OCI-LY1 (cell line): ENCODE measurements at regions not wholly inside any gene's neighbourhood (a gene's known extent, or its start where the extent isn't known, plus 50 kb on each side); places are given as distances from the start of the nearest gene placed in this dataset.
"Not testable (repeated sequence)": the region's sequence is repeated elsewhere in the genome, so short reads cannot be mapped to it uniquely, and the experiment has no call there.

Experiments used
- H2AFZ ChIP-seq: fragments of 200-600 bp; sonication (generic), shearing (Covaris generic); 2 replicates; pipeline ENCODE4 v1.6.0; 2014; ENCODE audit warnings: antibody characterized with exemption, mild to moderate bottlenecking, low read length
- H3F3A ChIP-seq: fragments of 200-600 bp; sonication (generic), shearing (Covaris generic); 2 replicates; pipeline ENCODE4 v1.6.0; 2014; ENCODE audit warnings: mild to moderate bottlenecking, antibody characterized with exemption, low read length, moderate library complexity; ENCODE audit not compliant: insufficient read depth
- H3K27ac ChIP-seq: fragments of 200-600 bp; sonication (generic); 2 replicates; pipeline ENCODE4 v1.5.1; 2014; ENCODE audit warnings: low read length, mixed run types, mild to moderate bottlenecking, low read depth; ENCODE audit not compliant: poor library complexity, severe bottlenecking
- H3K27me3 ChIP-seq: fragments of 200-600 bp; sonication (generic); 2 replicates; pipeline ENCODE4 v1.6.0; 2014; ENCODE audit warnings: antibody characterized with exemption, mild to moderate bottlenecking, low read length, moderate library complexity; ENCODE audit not compliant: insufficient read depth
- H3K36me3 ChIP-seq: fragments of 200-600 bp; sonication (generic); 2 replicates; pipeline ENCODE4 v1.6.1; 2014; ENCODE audit warnings: mild to moderate bottlenecking, antibody characterized with exemption, low read length, moderate library complexity, mixed read lengths; ENCODE audit not compliant: insufficient read depth
- H3K4me1 ChIP-seq: fragments of 200-600 bp; sonication (generic); 2 replicates; pipeline ENCODE4 v1.5.1; 2014; ENCODE audit warnings: mild to moderate bottlenecking, low read length, moderate library complexity; ENCODE audit not compliant: insufficient read depth, severe bottlenecking
- H3K4me2 ChIP-seq: fragments of 200-600 bp; sonication (generic), shearing (Covaris generic); 2 replicates; pipeline ENCODE4 v1.6.1; 2014; ENCODE audit warnings: low read length
- H3K4me3 ChIP-seq: fragments of 200-600 bp; sonication (generic); 2 replicates; pipeline ENCODE4 v1.5.1; 2014; ENCODE audit warnings: low read length, low read depth, mild to moderate bottlenecking, mixed read lengths; ENCODE audit not compliant: poor library complexity, severe bottlenecking
- H3K79me2 ChIP-seq: fragments of 200-600 bp; shearing (Covaris generic); 2 replicates; pipeline ENCODE4 v1.6.1; 2016; ENCODE audit warnings: mixed run types, low read length, mixed read lengths; ENCODE audit not compliant: insufficient read depth
- H3K9ac ChIP-seq: fragments of 200-600 bp; sonication (generic), shearing (Covaris generic); 2 replicates; pipeline ENCODE4 v1.6.1; 2014; ENCODE audit warnings: mild to moderate bottlenecking, low read length, mixed read lengths
- H3K9me2 ChIP-seq: fragments of 200-600 bp; sonication (generic), shearing (Covaris generic); 2 replicates; pipeline ENCODE4 v1.6.1; 2014; ENCODE audit warnings: low read depth, mild to moderate bottlenecking, low read length, mixed read lengths
- H3K9me3 ChIP-seq: fragments of 200-600 bp; shearing (Covaris generic); 2 replicates; pipeline ENCODE4 v1.6.1; 2014; ENCODE audit warnings: low read length, mixed read lengths
- H4K20me1 ChIP-seq: fragments of 200-600 bp; sonication (generic), shearing (Covaris generic); 2 replicates; pipeline ENCODE4 v1.6.0; 2016; ENCODE audit warnings: mild to moderate bottlenecking, low read length; ENCODE audit not compliant: insufficient read depth
- CTCF ChIP-seq: fragments of 200-600 bp; sonication (generic), shearing (Covaris generic); IDR thresholded peaks from 2 replicates; pipeline ENCODE4 v1.5.1; 2017; ENCODE audit warnings: mild to moderate bottlenecking, antibody characterized with exemption, low read length, moderate library complexity, mixed read lengths
- EZH2 ChIP-seq: fragments of 200-600 bp; sonication (generic), shearing (Covaris generic); IDR thresholded peaks from 2 replicates; pipeline ENCODE4 v1.8.0; 2017; ENCODE audit warnings: borderline replicate concordance, mixed run types, mild to moderate bottlenecking, antibody characterized with exemption, low read length, moderate library complexity, mixed read lengths

GRCh38 chr6:51214442-51214841 lies 395.8 kb downstream of the TFAP2B start:
- no peak overlapping the region for H3K27ac ChIP-seq
- H3K79me2 ChIP-seq, result no peaks in the 10 kb centered on the region
- H2AFZ ChIP-seq, result no peak overlapping the region
- no peaks in the 10 kb centered on the region for H3F3A ChIP-seq
- H3K4me2 ChIP-seq, result no peak overlapping the region
- TF ChIP-seq EZH2 (no peak), CTCF (no peak)
- no peaks in the 10 kb centered on the region for H3K9me2 ChIP-seq
- no peaks in the 10 kb centered on the region for H3K27me3 ChIP-seq
- H3K4me1 ChIP-seq, result no peaks in the 10 kb centered on the region
- no peak overlapping the region for H3K9ac ChIP-seq
- H3K4me3 ChIP-seq, result no peak overlapping the region
- H3K9me3 ChIP-seq, result no peaks in the 10 kb centered on the region
- H3K36me3 ChIP-seq, result no peaks in the 10 kb centered on the region
- no peaks in the 10 kb centered on the region for H4K20me1 ChIP-seq

DNA sequence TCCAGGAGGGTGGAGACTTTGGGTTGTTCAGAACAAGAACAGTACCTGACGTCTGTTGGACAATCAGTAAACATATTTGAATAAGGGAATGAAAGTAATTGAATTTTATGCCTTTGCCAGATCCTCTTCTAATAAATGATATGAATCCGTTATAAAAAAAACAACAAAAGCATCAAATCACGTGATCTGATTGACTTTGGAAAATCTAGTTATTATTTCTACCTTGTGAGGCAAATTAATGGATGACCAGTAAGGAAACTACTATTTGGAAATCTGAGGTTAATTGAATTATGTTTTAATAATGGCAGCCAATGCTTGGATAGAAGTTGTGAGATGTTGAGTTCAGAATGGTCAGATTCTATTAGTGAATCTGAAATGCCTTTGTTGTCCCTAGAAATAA lies 399.5 kb downstream of the TFAP2B start:
- H3K27me3 ChIP-seq, result no peaks in the 10 kb centered on the region
- H4K20me1 ChIP-seq, result no peaks in the 10 kb centered on the region
- H3K79me2 ChIP-seq, result no peaks in the 10 kb centered on the region
- no peaks in the 10 kb centered on the region for H3K36me3 ChIP-seq
- H3K4me3 ChIP-seq, result no peak overlapping the region
- H3K4me2 ChIP-seq, result no peak overlapping the region
- no peak overlapping the region for H3K9ac ChIP-seq
- TF ChIP-seq CTCF, result no peak
- TF ChIP-seq EZH2, result no peak
- H3K4me1 ChIP-seq, result no peaks in the 10 kb centered on the region
- H3F3A ChIP-seq, result no peaks in the 10 kb centered on the region
- H3K9me2 ChIP-seq, result no peaks in the 10 kb centered on the region
- no peak overlapping the region for H2AFZ ChIP-seq
- H3K27ac ChIP-seq, result no peak overlapping the region
- no peaks in the 10 kb centered on the region for H3K9me3 ChIP-seq

GRCh38 chr6:51224580-51225240 lies 406.0 kb downstream of the TFAP2B start:
- H3K27ac ChIP-seq, H3K9me2 ChIP-seq, H4K20me1 ChIP-seq, H3K36me3 ChIP-seq, H2AFZ ChIP-seq, H3K4me2 ChIP-seq, H3K4me3 ChIP-seq, H3K9me3 ChIP-seq, H3K9ac ChIP-seq, H3K27me3 ChIP-seq, H3F3A ChIP-seq, H3K4me1 ChIP-seq, H3K79me2 ChIP-seq: not testable (repeated sequence)

DNA sequence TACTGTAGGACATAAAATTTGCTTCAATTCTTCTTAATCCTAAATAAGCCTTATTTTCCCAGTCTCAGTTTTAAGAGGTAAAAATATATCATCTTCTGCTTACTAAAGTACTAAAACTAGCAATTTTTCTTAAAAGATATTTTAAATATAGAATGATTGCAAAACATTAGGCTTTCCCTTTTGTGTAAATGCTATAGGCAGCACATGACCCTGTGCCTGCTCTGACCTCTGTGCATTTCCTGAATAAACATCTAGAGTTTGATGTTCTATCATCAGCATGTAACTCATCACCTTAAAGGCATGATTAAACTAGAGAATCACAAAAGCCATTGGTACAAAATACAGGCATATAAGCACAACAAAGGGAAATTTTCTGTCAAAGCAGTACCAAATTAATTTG lies 422.7 kb downstream of the TFAP2B start:
- Histone ChIP-seq H3K9ac (no peak overlapping the region), H3K79me2 (no peaks in the 10 kb centered on the region), H3K27me3 (no peaks in the 10 kb centered on the region), H3K4me2 (no peak overlapping the region), H3F3A (no peaks in the 10 kb centered on the region), H3K4me3 (no peak overlapping the region), H3K9me2 (no peaks in the 10 kb centered on the region), H4K20me1 (no peaks in the 10 kb centered on the region), H3K9me3 (no peaks in the 10 kb centered on the region), H3K27ac (no peak overlapping the region), H3K4me1 (no peaks in the 10 kb centered on the region), H3K36me3 (no peaks in the 10 kb centered on the region), H2AFZ (no peak overlapping the region)
- TF ChIP-seq EZH2 (no peak), CTCF (no peak)
